GM18858 (cell line): ENCODE measurements at regions not wholly inside any gene's neighbourhood (a gene's known extent, or its start where the extent isn't known, plus 50 kb on each side); places are given as distances from the start of the nearest gene placed in this dataset.

Experiments used
- ATAC-seq: cut with Tn5 transposase; IDR thresholded peaks from one replicate; pipeline ENCODE4 v1.9.1; 2021; ENCODE audit not compliant: unreplicated experiment

DNA sequence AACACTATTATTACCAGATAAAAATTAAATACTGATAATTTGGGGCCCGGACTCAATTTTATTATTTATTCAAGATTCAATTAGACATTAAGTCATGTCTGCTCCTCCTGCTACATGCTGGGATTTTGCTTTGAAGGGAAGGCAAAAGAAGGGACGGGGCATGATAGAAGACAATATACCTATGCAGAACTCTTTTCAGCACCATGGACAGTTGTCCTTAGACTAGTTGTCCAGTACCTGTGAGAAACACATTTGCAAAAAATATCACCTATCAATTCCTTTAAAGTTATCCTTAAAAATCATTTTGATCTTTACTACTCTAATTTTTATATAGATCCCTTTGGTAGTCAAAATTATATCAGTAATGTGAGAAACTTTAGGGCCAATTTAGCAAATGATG, 100.2 kb upstream of the SULT1C3 start:
- ATAC-seq = no peak

DNA sequence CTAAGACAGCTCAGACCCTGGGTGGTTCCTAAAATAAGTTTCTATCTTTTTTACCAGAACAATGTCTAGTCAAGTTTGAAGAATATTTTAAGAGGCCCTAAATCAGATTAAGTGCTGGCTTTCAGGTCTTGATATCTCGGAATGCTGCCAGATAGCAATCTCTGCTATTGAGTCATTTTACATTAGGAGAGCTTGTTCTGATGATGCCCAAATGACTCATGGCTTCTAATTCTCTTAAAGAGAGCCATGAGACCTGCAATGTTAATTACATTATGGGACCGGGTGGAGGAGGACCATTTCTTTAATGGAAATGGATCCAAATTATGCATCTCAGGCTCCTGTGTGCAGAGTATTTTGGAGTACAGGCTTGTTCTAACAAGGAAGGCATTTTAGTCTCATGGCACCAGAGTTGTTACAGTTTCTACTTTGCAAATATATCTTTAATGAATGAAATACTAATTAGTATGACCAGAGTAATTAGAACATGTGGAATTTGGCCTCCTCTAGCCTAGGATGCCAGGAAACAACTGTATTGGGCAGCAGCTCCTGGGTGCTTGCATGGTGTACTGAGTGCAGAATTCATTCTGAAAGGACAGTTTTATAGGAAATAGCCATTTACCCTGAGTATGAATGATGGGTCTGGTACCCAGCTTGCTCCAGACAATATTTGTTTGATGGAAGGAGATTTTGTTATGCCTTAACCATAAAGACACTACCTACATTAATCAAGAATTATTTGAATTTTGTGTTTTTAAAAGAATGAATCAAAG, 94.0 kb upstream of the SULT1C3 start:
- no peak for ATAC-seq

- ATAC-seq = no peak
Observed at GRCh38 chr2:108148555-108148954, 91.2 kb upstream of the SULT1C3 start.

DNA sequence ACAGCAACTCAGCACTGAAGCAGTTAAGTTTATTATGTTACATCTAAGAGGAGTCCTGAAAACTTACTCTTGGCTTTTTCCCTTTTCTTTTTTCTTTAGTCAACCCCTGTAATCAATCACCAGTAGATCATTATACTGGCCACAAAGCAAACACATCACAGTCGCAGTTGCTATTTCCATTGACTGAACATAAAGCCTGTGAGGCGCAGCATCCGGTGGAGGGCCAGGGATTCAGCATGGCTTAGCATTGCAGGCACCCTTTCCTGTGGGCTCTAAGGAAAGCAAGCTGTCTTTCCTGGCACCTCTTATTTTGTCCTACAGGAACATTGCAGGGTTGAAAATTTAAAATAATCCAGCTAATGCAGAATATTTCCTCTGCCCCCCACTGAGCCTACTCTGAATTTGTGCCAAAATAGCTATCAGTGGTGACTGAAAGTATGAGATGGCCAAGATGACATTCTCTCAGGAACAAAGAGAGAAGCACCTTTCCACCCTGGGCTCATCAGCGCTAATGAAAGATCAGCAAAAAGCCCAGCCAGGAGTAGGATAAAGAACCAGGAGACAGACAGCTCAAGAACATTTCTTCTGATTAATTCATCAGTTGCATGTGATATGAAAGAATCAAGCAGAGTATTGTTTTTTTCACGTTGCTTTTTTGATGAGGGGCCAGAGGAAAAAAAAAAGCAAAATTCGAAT, 85.3 kb upstream of the SULT1C3 start:
- no peak for ATAC-seq

DNA sequence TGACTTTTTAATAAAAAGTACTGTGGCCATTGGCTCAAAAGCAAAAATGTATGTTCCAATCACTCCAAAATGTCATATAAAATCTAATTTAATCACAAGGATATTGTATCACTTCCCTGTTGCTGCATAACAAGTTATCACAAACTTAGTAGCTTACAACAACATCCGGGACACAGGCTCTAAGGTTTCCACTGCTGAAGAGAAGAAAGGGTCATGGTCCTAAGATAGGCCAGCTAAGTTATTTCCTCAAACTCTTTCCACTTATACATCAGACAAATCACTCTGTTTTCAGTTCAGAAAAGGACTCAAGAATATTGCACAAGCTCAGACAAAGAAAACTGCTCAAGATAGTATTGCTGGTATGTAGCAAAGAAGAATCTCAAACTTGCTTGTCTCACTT, 78.5 kb upstream of the SULT1C3 start:
- ATAC-seq = no peak

- ATAC-seq = no peak
Observed at GRCh38 chr2:108164318-108164717, 75.5 kb upstream of the SULT1C3 start.

DNA sequence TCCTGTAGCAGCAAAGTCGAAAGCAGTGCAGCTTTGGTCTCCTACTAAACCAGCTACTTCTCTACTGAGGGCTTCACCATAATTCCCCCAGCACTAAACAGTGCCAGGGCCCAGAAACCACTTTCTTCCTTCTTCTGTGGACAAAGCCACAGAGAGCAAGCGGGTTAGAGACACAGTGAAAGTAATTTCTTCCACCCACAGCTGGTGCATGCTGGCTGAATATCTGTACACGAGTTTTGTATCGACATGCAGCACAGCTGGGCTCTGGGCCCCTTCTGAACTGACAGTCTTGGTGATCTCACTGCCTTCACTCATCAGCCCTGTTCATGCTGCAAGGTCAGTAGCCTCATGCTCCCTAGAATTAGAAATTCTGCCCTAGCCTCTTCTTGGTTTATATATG, 74.0 kb upstream of the SULT1C3 start:
- no peak for ATAC-seq

DNA sequence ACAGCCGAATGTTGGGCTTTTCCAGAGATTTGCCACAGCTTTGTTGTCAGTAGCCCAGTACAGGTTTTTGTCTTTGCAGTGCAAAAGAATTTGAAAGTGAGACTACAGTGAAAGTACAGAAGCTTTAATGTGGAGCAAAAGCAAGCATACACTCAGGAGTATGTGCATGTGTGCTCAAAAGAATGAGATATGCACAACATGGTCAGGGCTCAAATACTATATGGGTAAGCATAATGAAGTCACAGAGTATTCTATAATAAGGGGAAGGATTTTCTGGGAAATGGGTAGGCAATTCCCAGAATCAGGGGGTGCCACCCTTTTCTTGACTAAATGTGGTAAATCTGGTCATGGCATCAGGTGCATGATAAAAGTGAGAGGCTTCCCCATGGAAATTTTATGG, 72.1 kb upstream of the SULT1C3 start:
- no peak for ATAC-seq

- ATAC-seq = no peak
Observed at GRCh38 chr2:108169982-108170625, 69.7 kb upstream of the SULT1C3 start.

- ATAC-seq = no peak
Observed at GRCh38 chr2:108171657-108172056, 68.1 kb upstream of the SULT1C3 start.

- no peak for ATAC-seq
Observed at GRCh38 chr2:108182489-108182888, 57.3 kb upstream of the SULT1C3 start.

- peak; percentile 45 for ATAC-seq
Observed at GRCh38 chr2:108184419-108184818, 55.3 kb upstream of the SULT1C3 start.

- ATAC-seq = no peak
Observed at GRCh38 chr2:108189316-108189715, 50.5 kb upstream of the SULT1C3 start.
